Spleen (tissue), 11 donors: ENCODE measurements at regions not wholly inside any gene's neighbourhood (a gene's known extent, or its start where the extent isn't known, plus 50 kb on each side); places are given as distances from the start of the nearest gene placed in this dataset.

ENCODE experiments used
- DNase-seq: peaks from one replicate; pipeline ENCODE4 v3.0.0-alpha.2; 2020
- H3K27ac ChIP-seq, 8 donors: fragments of 200-600 bp; sonication (generic) in 7 of 8; 1 replicate in 4 of 8; 2 replicates in 4 of 8; pipeline versions ENCODE4 v1.5.0 to v1.8.0; 2016 to 2021; ENCODE audit warnings: inconsistent platforms in 4 of 8, mild to moderate bottlenecking in 4 of 8, moderate library complexity in 1 of 8
- H3K27me3 ChIP-seq, 7 donors: fragments of 200-600 bp; sonication (generic) in 6 of 7; replicated peaks in 1 of 7; 1 replicate in 4 of 7; 2 replicates in 3 of 7; pipeline versions ENCODE4 v1.5.0 to v1.8.0; 2016 to 2021; ENCODE audit warnings: inconsistent platforms in 3 of 7, mild to moderate bottlenecking in 1 of 7
- H3K36me3 ChIP-seq, 6 donors: fragments of 200-600 bp; sonication (generic) in 5 of 6; 1 replicate in 4 of 6; 2 replicates in 2 of 6; pipeline versions ENCODE4 v1.5.0 to v1.8.0; 2016 to 2021; ENCODE audit warnings: inconsistent platforms in 2 of 6
- H3K4me1 ChIP-seq, 6 donors: fragments of 200-600 bp; sonication (generic) in 5 of 6; 1 replicate in 3 of 6; 2 replicates in 3 of 6; pipeline versions ENCODE4 v1.5.0 to v1.8.0; 2016 to 2021; ENCODE audit warnings: inconsistent platforms in 3 of 6
- H3K4me3 ChIP-seq, 8 donors: fragments of 200-600 bp; sonication (generic) in 7 of 8; 1 replicate in 4 of 8; 2 replicates in 4 of 8; pipeline versions ENCODE4 v1.5.0 to v1.8.0; 2016 to 2021; ENCODE audit warnings: inconsistent platforms in 4 of 8, mild to moderate bottlenecking in 4 of 8, moderate library complexity in 2 of 8
- H3K9me3 ChIP-seq, 8 donors: fragments of 200-600 bp; sonication (generic) in 7 of 8; 1 replicate in 4 of 8; 2 replicates in 4 of 8; pipeline versions ENCODE4 v1.5.0 to v1.8.0; 2016 to 2021; ENCODE audit warnings: inconsistent platforms in 4 of 8
- POLR2A ChIP-seq, 3 donors: fragments of 450-650 bp; IDR thresholded peaks; one replicate each; pipeline ENCODE4 v1.5.1; 2017; ENCODE audit warnings: antibody characterized with exemption in 3 of 3, mild to moderate bottlenecking in 1 of 3
- POLR2AphosphoS5 ChIP-seq, 3 donors: sonication (generic); formaldehyde crosslinking; IDR thresholded peaks; one replicate each; pipeline ENCODE4 v1.5.1; 2017; ENCODE audit warnings: antibody characterized with exemption in 3 of 3
- WGBS, 5 donors: extraction: QIAGEN DNeasy Blood & Tissue Kit in 3 of 5; methylation state at CpG; one replicate each; pipeline versions ENCODE4 v1.1.5 to v1.1.7; 2013 to 2018; 5-methylcytosine and 5-hydroxymethylcytosine counted together
- intact Hi-C: fragments of 100-400 bp; cut with DNase I; formaldehyde crosslinking; loops from one replicate; pipeline ENCODE4 v1.15.0; 2023; ENCODE audit warnings: low total_unique reads
- TF ChIP-seq, protein P1 (sequence below), 11 experiments: fragments of 200-600 bp in 7 of 11; fragments of 450-650 bp in 4 of 11; sonication (generic) in 4 of 11; IDR thresholded peaks in 8 of 11; conservative IDR thresholded peaks in 3 of 11; 1 replicate in 7 of 11; 2 replicates in 4 of 11; pipeline versions ENCODE4 v1.4.0 to v1.8.0; 2016 to 2021; ENCODE audit warnings: antibody characterized with exemption in 11 of 11, inconsistent platforms in 4 of 11, mild to moderate bottlenecking in 1 of 11
- donor health status: healthy with polysubstance abuse.
- donor health status: DM: no; HTN: no; CAD: no; lungs with moderate emphysema.
- donor health status: DM: no; HTN: no; CAD: no.
- donor health status: Bipolar disorder and iron deficiency.
- donor health status: healthy.
- donor health status: DM: no; HTN: no; CAD: no.
- donor health status: DM: yes; HTN: yes; CAD: no.

DNA sequence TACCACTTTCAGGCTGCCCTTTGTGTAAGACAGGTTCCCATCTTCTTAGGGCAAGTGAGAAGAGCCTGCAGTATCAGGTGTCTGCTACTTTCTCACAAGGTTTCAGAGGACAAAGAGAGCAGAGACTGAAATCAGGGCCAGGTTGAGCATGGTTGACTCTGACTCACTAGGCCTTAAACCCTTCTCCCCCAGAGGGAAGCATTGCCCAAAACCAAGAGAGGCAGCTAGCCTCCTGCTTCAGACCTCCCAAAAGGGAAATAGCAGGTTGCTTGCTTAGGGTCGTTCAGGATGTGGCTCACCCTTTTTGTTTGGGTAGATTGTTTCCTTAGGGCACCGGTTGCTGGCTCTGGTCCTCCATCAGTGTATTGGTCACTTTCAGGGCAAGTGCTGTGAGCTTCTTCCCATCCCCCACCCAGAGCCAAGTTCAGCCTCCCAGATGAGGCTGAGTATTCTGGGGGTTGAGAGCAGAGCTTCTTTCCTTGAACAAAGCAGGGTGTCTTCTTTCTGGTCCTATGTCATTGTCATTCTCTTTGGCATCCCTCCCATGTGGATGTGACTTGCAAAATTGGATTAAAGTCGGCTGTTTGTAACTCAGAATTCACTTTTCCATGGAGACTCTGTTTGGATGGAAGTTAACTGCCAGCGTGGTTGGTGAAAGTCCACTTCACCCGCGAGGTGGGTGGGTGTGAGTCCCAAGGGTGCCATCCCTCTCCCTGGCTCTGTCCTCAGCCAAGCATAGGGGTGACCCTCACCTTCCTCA, 55.5 kb upstream of the GALNT2 start:
- no peak for DNase-seq
- 48 to 62% (median 51%) methylated on average over 6 of the region's 6 CpGs for WGBS, 5 donors
- intact Hi-C loops = no loop called here

DNA sequence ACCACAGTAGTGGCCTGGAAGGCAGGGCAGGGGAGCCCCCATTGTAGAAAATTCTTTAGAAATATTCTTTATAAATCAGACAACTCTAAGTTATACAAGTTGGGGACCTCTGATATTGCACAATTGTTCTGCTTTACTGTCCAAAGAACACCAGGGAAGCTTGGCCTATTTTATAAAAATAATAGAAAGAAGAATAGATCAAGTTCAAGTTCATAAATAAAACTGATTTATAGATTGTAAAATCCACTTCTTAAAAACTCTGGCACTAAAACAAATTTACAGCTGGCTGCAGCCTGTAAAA, 55.0 kb upstream of the GALNT2 start:
- Histone ChIP-seq H3K36me3 (no peaks in the 10 kb centered on the region), H3K27ac (no peak overlapping the region), H3K9me3 (no peaks in the 10 kb centered on the region), H3K27me3 (peaks cover 0 to 3% (median 0%) of the 10 kb centered on the region in 7 donors), H3K4me3 (no peak overlapping the region), H3K4me1 (peaks cover 0 to 17% (median 0%) of the 10 kb centered on the region in 6 donors)
- DNase-seq = no peak
- intact Hi-C loops = no loop called here
- TF ChIP-seq, protein P1, sequence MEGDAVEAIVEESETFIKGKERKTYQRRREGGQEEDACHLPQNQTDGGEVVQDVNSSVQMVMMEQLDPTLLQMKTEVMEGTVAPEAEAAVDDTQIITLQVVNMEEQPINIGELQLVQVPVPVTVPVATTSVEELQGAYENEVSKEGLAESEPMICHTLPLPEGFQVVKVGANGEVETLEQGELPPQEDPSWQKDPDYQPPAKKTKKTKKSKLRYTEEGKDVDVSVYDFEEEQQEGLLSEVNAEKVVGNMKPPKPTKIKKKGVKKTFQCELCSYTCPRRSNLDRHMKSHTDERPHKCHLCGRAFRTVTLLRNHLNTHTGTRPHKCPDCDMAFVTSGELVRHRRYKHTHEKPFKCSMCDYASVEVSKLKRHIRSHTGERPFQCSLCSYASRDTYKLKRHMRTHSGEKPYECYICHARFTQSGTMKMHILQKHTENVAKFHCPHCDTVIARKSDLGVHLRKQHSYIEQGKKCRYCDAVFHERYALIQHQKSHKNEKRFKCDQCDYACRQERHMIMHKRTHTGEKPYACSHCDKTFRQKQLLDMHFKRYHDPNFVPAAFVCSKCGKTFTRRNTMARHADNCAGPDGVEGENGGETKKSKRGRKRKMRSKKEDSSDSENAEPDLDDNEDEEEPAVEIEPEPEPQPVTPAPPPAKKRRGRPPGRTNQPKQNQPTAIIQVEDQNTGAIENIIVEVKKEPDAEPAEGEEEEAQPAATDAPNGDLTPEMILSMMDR (IDR thresholded peaks at IDR 0.05 in 8 of 11, conservative IDR thresholded peaks at IDR 0.05 in 3 of 11) = no peak
- no peak for TF ChIP-seq POLR2A (IDR thresholded peaks at IDR 0.05)
- no peak for TF ChIP-seq POLR2AphosphoS5 (IDR thresholded peaks at IDR 0.05)

More for the DNA sequence above, 55.5 kb upstream of the GALNT2 start:
- H3K9me3 ChIP-seq = no peaks in the 10 kb centered on the region
- no peak overlapping the region for H3K4me3 ChIP-seq
- H3K36me3 ChIP-seq = no peaks in the 10 kb centered on the region
- TF ChIP-seq POLR2AphosphoS5 (IDR thresholded peaks at IDR 0.05) = no peak
- TF ChIP-seq, protein P1 (IDR thresholded peaks at IDR 0.05 in 8 of 11, conservative IDR thresholded peaks at IDR 0.05 in 3 of 11) = no peak
- no peak for TF ChIP-seq POLR2A (IDR thresholded peaks at IDR 0.05)
- H3K4me1 ChIP-seq = peaks cover 0 to 17% (median 0%) of the 10 kb centered on the region in 6 donors
- no peak overlapping the region for H3K27ac ChIP-seq
- peaks cover 0 to 7% (median 0%) of the 10 kb centered on the region in 7 donors for H3K27me3 ChIP-seq

DNA sequence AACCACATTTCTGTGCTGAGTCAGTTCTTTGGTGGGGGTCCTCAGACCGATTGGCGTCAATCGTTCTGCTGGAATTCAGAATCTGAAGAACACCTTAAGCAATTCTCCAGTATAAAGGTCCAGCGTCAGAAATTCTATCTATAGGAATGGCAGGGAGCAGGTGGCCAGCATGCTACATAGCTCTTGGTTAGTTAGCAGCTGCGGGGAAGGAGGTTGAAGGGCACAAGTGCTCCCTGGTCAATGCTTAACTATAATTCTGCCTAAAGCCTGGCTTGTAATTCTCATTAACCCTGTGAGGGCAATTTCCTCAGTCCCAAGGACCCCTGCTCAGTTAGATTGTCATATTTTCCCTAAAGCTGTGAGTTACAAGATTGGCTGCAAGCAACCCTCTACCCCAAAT, 54.3 kb upstream of the GALNT2 start:
- 82 to 97% (median 91%) methylated on average over 4 to 5 of the region's 5 CpGs for WGBS, 5 donors
- Histone ChIP-seq H3K4me1 (peaks cover 0 to 17% (median 0%) of the 10 kb centered on the region in 6 donors), H3K9me3 (no peaks in the 10 kb centered on the region), H3K4me3 (no peak overlapping the region), H3K27ac (no peak overlapping the region), H3K27me3 (no peaks in the 10 kb centered on the region), H3K36me3 (no peaks in the 10 kb centered on the region)
- TF ChIP-seq POLR2AphosphoS5 (IDR thresholded peaks at IDR 0.05) (no peak), POLR2A (IDR thresholded peaks at IDR 0.05) (no peak)
- TF ChIP-seq, protein P1 (IDR thresholded peaks at IDR 0.05 in 8 of 11, conservative IDR thresholded peaks at IDR 0.05 in 3 of 11) = no peak
- no peak for DNase-seq
- intact Hi-C loops = no loop called here

DNA sequence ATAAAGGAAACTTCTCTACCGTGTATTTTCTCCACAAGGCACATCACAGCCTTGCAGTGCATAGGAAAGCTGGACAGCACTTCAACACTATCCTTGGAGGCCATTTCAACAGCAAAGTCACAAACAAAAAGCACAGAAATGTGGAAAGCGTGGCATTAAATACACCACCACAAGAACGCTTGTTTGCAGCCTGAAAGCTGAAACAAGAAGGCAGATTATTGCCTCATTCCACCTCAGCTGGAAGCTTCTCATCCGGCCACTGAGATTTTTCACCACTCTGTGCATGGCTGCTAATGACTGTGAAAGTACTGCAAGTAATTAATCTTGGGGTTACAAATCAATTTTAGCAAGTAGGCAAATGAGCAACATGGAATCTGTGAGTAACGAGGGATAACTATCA, 50.9 kb upstream of the GALNT2 start:
- Histone ChIP-seq H3K4me3 (no peak overlapping the region), H3K4me1 (peaks cover 0 to 5% (median 0%) of the 10 kb centered on the region in 6 donors), H3K36me3 (no peaks in the 10 kb centered on the region), H3K27ac (no peak overlapping the region), H3K9me3 (no peaks in the 10 kb centered on the region), H3K27me3 (no peaks in the 10 kb centered on the region)
- WGBS, 5 donors = 61 to 88% (median 77%) methylated on average over 5 of the region's 5 CpGs
- no peak for DNase-seq
- TF ChIP-seq, protein P1 (IDR thresholded peaks at IDR 0.05 in 8 of 11, conservative IDR thresholded peaks at IDR 0.05 in 3 of 11) = no peak
- TF ChIP-seq POLR2AphosphoS5 (IDR thresholded peaks at IDR 0.05) (no peak), POLR2A (IDR thresholded peaks at IDR 0.05) (no peak)
- intact Hi-C loops = no loop called here
